Mesodermal cell (in vitro differentiated cells): ENCODE measurements at regions not wholly inside any gene's neighbourhood (a gene's known extent, or its start where the extent isn't known, plus 50 kb on each side); places are given as distances from the start of the nearest gene placed in this dataset.

Source experiments
- H3K27ac ChIP-seq: 2 replicates; pipeline ENCODE4 v1.7.0; 2013; ENCODE audit warnings: mild to moderate bottlenecking, low read depth, low read length, moderate library complexity; ENCODE audit not compliant: severe bottlenecking
- H3K36me3 ChIP-seq: 2 replicates; pipeline ENCODE4 v1.7.1; 2013; ENCODE audit warnings: mild to moderate bottlenecking, low read length, moderate library complexity; ENCODE audit not compliant: control insufficient read depth, insufficient read depth
- H3K4me1 ChIP-seq: one replicate; pipeline ENCODE4 v1.7.1; 2013; ENCODE audit warnings: mild to moderate bottlenecking, low read length; ENCODE audit not compliant: insufficient read depth, control insufficient read depth, poor library complexity, severe bottlenecking
- H3K4me3 ChIP-seq: 2 replicates; pipeline ENCODE4 v1.7.0; 2013; ENCODE audit warnings: low read length, control low read depth, mild to moderate bottlenecking; ENCODE audit not compliant: insufficient read depth, poor library complexity, severe bottlenecking; ENCODE audit errors: extremely low read depth
- H3K9me3 ChIP-seq: 2 replicates; pipeline ENCODE4 v1.7.1; 2013; ENCODE audit warnings: mild to moderate bottlenecking, low read length, moderate library complexity; ENCODE audit not compliant: control insufficient read depth
- WGBS, 2 experiments: methylation state at CpG; one replicate each; pipeline ENCODE4 v1.1.5; 2013; ENCODE audit warnings: missing lambda C conversion rate in 2 of 2; ENCODE audit not compliant: insufficient coverage in 2 of 2; 5-methylcytosine and 5-hydroxymethylcytosine counted together

DNA sequence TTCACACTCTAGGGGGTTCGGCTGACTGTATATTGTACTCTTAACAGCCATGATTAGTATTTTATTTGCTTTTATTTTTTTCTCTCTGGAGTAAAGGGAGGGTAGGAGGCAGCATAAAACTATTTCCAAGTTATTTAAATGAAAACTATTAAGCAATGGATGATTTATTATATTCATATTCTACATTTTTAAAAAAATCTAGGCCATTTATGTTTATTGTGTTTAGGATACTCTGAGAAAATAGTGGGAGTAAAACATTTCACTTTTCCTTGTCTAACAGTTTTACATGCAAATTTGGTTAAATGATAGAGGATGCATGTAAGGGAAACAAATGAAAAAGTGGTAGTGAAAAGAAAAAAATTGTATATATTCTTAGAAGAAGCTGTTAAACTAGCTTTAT lies 276.3 kb downstream of the GAS1 start:
- Histone ChIP-seq H3K4me1 (peaks cover 23% of the 10 kb centered on the region), H3K27ac (no peak overlapping the region)
- WGBS, 2 experiments: no CpG with 5 or more reads among the region's 1 CpG

DNA sequence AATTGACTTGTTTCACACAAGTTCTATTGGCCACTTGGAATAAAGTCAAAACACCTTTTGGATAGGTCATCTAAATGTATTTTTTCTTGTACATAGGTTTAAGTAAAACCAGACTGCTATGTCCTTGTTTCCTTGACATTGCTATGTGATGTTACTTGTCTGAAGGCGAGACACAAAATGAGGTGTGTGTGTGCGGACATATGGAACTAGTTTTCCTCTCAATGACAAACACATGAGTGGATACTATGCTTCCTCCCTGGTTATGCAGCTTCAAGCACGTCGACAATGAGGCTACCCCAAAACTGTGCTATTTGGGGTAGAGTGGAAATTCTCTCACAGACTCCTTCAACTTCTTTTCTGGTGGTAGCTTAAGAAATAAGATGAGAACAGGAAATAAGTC lies 276.8 kb downstream of the GAS1 start:
- H3K36me3 ChIP-seq: no peaks in the 10 kb centered on the region
- H3K9me3 ChIP-seq: no peaks in the 10 kb centered on the region
- WGBS, 2 experiments: 100% methylated on average over 2 of the region's 4 CpGs; no CpG with 5 or more reads in 1 of the 2 experiments
- H3K27ac ChIP-seq: no peak overlapping the region
- no peak overlapping the region for H3K4me3 ChIP-seq
- H3K4me1 ChIP-seq: peaks cover 19% of the 10 kb centered on the region

More for the DNA sequence above, 276.3 kb downstream of the GAS1 start:
- no peak overlapping the region for H3K4me3 ChIP-seq
- H3K36me3 ChIP-seq: no peaks in the 10 kb centered on the region
- no peaks in the 10 kb centered on the region for H3K9me3 ChIP-seq

DNA sequence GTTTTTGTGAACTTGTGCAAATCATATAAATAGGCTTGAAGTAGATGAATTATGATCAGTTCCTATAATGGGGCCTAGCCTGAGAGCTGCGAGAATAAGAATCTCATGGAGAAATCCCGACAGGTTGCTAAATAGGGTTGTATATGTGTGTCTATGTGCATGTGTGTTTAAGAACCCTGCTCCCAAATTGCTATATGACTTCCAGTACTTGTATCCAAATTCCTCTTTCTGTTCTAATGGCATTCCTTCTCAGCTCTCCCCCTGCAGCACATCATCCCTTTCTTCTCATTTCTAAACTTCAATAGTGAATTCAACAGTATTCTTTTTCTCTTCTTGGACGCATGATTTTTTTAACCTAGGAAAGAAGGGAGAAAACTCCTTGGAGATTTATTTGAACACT lies 277.2 kb downstream of the GAS1 start:
- Histone ChIP-seq H3K4me3 (no peak overlapping the region), H3K9me3 (no peaks in the 10 kb centered on the region), H3K27ac (no peak overlapping the region), H3K36me3 (no peaks in the 10 kb centered on the region), H3K4me1 (peaks cover 14% of the 10 kb centered on the region)
- WGBS, 2 experiments: 92 to 100% methylated on average over 1 to 2 of the region's 3 CpGs

DNA sequence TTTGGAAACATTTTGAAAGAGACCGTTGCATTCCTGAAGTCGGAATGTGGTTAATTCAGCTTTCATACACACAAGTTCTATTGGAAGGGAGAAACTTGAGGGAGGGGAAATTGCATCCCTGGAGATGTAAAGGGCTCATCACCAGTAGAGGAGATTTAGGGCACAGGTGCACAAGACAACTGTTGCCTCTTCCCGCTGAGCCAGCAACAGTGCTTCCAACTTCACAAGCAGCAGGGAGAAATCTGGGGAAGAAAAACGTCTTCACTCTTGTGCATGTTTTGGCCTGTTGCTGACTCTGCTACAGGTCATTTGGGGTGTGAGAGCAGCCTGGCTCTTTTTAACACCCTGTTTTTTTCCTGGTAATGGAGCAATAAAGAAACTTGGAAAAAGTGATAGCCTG lies 277.9 kb downstream of the GAS1 start:
- Histone ChIP-seq H3K4me3 (no peak overlapping the region), H3K36me3 (no peaks in the 10 kb centered on the region), H3K9me3 (no peaks in the 10 kb centered on the region), H3K4me1 (peaks cover 9% of the 10 kb centered on the region), H3K27ac (no peak overlapping the region)
- 75 to 83% methylated on average over 2 of the region's 4 CpGs for WGBS, 2 experiments

DNA sequence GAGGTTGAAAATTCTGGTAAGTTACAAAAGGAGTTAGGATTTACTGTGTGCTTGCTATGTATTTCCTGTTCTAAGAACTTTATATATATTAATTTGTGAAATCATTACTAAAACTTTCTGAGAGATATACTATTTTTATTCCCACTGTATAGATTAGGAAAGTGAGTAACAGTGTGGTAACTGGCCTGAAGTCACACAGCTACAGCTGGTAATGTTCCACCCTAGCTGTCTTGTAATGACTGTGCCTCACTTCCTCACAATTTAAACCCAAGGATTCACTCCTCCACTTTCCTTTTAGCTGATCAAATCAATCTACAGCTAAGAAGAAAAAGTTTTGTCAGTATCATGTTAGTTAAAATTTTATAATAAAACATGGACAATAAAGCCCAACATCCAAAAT lies 278.8 kb downstream of the GAS1 start:
- no peak overlapping the region for H3K4me3 ChIP-seq
- H3K4me1 ChIP-seq: peaks cover 4% of the 10 kb centered on the region
- H3K27ac ChIP-seq: no peak overlapping the region
- H3K9me3 ChIP-seq: no peaks in the 10 kb centered on the region
- no peaks in the 10 kb centered on the region for H3K36me3 ChIP-seq

DNA sequence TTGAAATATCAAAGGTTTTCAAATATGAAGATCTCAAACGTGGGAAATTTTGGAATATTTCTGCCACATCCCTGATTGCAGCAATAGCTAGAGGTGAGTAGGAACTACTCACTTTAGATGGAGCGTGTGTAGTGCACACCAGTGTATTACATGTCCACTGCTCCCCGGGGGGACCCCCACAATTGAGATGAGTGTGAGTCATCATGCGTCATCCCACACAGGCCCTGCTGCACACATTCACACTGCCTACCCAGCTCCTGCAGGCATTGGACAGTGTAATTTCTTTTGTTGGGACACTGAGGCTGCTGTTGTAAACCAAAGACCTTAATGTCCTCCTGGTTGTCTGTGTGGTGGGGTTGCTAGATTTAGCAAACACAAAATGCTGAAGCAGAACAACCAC lies 280.0 kb downstream of the GAS1 start:
- Histone ChIP-seq H3K9me3 (no peaks in the 10 kb centered on the region), H3K27ac (no peak overlapping the region), H3K4me3 (no peak overlapping the region), H3K4me1 (no peaks in the 10 kb centered on the region), H3K36me3 (no peaks in the 10 kb centered on the region)
- WGBS, 2 experiments: 87 to 100% methylated on average over 2 to 3 of the region's 4 CpGs

DNA sequence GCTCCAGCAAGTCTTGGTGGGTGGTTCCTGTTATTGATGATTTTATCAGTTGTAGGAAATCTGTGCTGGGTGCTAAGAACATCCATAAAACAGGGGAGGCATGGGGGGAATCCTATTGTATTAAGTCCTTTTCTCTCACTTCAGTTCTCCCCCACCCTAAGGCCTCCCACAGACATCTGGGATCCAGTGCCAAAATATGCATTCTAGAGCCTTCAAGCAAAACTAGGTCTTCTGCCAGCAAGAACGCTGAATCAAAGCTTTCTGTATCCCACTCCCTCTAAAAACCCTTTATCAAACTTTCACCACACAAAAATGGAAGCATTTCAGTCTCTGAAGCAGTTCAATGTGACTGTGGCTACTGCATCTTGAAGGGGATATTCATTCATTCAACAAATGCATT lies 281.9 kb downstream of the GAS1 start:
- no peak overlapping the region for H3K27ac ChIP-seq
- no peak overlapping the region for H3K4me3 ChIP-seq
- WGBS, 2 experiments: 80 to 100% methylated on average over 1 of the region's 1 CpG
- H3K36me3 ChIP-seq: no peaks in the 10 kb centered on the region
- H3K9me3 ChIP-seq: no peaks in the 10 kb centered on the region
- H3K4me1 ChIP-seq: no peaks in the 10 kb centered on the region

DNA sequence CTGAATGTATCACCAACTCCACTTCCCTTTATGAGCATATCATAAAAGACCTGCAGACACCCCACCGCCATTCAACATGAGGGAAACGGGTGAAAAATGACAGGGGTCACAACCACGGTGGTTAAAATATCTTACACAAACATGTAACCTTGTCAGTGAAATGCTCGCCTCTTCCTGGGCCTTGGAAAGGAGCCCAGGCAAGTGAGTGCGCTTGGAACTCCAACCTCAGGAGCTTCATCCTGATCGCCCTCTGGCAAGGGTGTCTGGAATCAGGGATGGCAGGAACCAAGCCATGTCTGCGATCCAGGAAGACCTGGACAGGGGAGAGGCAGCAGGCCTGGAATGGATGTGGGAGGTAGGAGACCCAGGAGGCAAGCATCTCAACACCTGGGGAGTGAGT lies 282.7 kb downstream of the GAS1 start:
- 89 to 96% methylated on average over 4 to 6 of the region's 7 CpGs for WGBS, 2 experiments
- H3K4me3 ChIP-seq: no peak overlapping the region
- H3K27ac ChIP-seq: no peak overlapping the region
- peaks cover 5% of the 10 kb centered on the region for H3K4me1 ChIP-seq
- no peaks in the 10 kb centered on the region for H3K36me3 ChIP-seq
- no peaks in the 10 kb centered on the region for H3K9me3 ChIP-seq

DNA sequence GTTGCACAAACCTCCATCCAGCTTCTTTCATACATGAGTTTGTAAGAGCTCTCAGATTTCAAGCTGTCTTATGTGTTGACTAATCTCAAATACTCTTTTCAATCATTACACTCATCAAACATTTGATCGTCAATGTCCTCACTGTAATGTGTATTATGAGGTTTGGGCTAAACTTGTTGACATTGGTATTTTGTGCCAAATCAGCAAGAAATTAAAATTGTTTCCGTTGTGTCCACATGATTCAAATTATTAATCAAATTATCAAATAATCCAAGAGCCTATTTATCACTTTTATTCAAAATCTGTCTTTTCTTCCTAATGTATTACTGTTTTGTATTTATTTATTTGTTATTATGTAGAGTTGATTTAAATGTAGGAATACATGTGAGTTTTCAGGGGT lies 283.4 kb downstream of the GAS1 start:
- Histone ChIP-seq H3K9me3 (no peaks in the 10 kb centered on the region), H3K4me3 (no peak overlapping the region), H3K27ac (no peak overlapping the region), H3K4me1 (peaks cover 5% of the 10 kb centered on the region), H3K36me3 (no peaks in the 10 kb centered on the region)
- no CpG with 5 or more reads among the region's 2 CpGs for WGBS, 2 experiments

DNA sequence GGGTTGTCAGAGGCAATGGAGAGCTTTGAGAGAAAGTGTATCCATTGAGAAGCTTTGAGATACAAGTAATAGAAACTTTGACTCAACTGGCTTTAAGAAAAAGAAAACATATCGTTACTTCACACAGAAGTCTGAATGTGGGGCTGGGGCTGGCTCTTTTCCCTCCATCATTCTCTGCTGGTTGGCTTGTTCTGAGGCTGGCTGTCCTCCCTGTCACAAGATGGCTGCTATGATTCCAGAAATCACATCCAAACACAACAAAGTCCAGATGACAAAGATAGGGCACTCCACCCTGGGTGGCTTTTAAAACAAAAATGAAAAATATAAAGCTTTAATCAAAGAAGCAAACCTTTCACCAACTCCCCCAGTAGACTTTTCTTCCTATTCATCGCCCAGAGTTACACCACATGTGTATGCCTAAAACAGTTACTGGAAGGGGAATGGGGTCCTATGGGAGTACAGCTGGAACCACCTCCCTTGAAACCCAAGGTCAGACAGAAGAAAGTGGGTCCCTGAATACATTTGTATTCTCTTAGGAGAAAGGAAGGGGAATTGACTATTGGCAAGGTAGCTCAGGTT lies 284.3 kb downstream of the GAS1 start:
- no peaks in the 10 kb centered on the region for H3K9me3 ChIP-seq
- no peak overlapping the region for H3K4me3 ChIP-seq
- no peak overlapping the region for H3K27ac ChIP-seq
- H3K4me1 ChIP-seq: peaks cover 5% of the 10 kb centered on the region
- H3K36me3 ChIP-seq: no peaks in the 10 kb centered on the region
- 100% methylated on average over 1 of the region's 2 CpGs for WGBS, 2 experiments

DNA sequence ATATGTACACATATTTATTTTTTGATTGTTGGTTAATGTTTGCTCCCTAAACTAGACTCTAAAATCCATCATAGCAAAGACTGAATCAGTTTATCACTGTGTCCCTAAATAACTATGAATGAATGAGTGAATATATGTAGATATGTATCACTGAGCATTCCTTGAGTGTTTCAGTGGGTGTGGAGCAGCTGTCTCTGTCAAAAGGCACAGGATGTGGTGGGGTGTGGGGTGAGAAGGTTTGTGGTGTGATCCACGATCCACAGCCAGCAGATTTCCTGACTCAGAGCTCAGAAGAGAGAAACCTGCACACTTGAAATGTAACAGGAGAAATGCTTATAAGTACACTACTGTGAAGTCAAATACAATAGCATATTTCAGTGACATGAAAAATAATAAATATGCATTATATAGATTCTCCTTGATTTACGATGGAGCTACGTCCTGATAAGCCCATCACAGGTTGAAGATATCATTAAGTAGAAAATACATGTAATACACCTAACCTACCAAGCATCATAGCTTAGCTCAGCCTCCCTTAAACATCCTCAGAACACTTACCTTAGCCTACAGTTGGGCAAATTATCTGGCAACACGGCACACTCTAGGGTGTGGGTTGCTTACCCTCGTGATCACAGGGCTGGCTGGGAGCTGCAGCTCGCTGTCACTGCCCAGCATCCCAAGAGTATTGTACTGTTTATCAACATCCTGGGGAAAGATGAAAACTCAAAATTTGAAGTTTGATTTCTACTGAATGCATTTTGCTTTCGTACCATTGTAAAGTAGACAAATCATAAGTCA lies 287.0 kb downstream of the GAS1 start:
- peaks cover 5% of the 10 kb centered on the region for H3K4me1 ChIP-seq
- no peaks in the 10 kb centered on the region for H3K9me3 ChIP-seq
- no peaks in the 10 kb centered on the region for H3K36me3 ChIP-seq
- 95 to 100% methylated on average over 2 to 5 of the region's 7 CpGs for WGBS, 2 experiments
- no peak overlapping the region for H3K4me3 ChIP-seq
- H3K27ac ChIP-seq: no peak overlapping the region
